KOPT-K1 (cell line): ENCODE measurements at regions not wholly inside any gene's neighbourhood (a gene's known extent, or its start where the extent isn't known, plus 50 kb on each side); places are given as distances from the start of the nearest gene placed in this dataset.

Experiments
- H3K27ac ChIP-seq: fragments of 200-600 bp; sonication (generic); 2 replicates; pipeline ENCODE4 v1.5.1; 2016; ENCODE audit warnings: antibody characterized with exemption, mild to moderate bottlenecking, low read depth, low read length; ENCODE audit not compliant: poor library complexity, severe bottlenecking
- H3K36me3 ChIP-seq: fragments of 200-600 bp; sonication (generic); 2 replicates; pipeline ENCODE4 v1.5.1; 2017; ENCODE audit warnings: antibody characterized with exemption, mild to moderate bottlenecking, low read length, moderate library complexity; ENCODE audit not compliant: insufficient read depth
- H3K9me3 ChIP-seq: fragments of 200-600 bp; sonication (generic); 2 replicates; pipeline ENCODE4 v1.5.1; 2017; ENCODE audit warnings: antibody characterized with exemption, low read length, mild to moderate bottlenecking; ENCODE audit not compliant: insufficient read depth, poor library complexity, severe bottlenecking

- Histone ChIP-seq H3K9me3 (no peaks in the 10 kb centered on the region), H3K36me3 (no peaks in the 10 kb centered on the region)
These were observed 758.3 kb downstream of the USP25 start for GRCh38 chr21:16488042-16488441.

GRCh38 chr21:16492356-16492755 is 762.6 kb downstream of the USP25 start:
- Histone ChIP-seq H3K36me3 (no peaks in the 10 kb centered on the region), H3K9me3 (no peaks in the 10 kb centered on the region), H3K27ac (no peak overlapping the region)

More at GRCh38 chr21:16488042-16488441, 758.3 kb downstream of the USP25 start:
- no peak overlapping the region for H3K27ac ChIP-seq

GRCh38 chr21:16492892-16493291 is 763.1 kb downstream of the USP25 start:
- Histone ChIP-seq H3K9me3 (no peaks in the 10 kb centered on the region), H3K36me3 (no peaks in the 10 kb centered on the region), H3K27ac (no peak overlapping the region)

- no peak overlapping the region for H3K27ac ChIP-seq
- no peaks in the 10 kb centered on the region for H3K9me3 ChIP-seq
These were observed 766.8 kb downstream of the USP25 start for GRCh38 chr21:16496609-16497008.

GRCh38 chr21:16500271-16500670 is 770.5 kb downstream of the USP25 start:
- Histone ChIP-seq H3K27ac (no peak overlapping the region), H3K36me3 (no peaks in the 10 kb centered on the region), H3K9me3 (no peaks in the 10 kb centered on the region)

More at GRCh38 chr21:16496609-16497008, 766.8 kb downstream of the USP25 start:
- no peaks in the 10 kb centered on the region for H3K36me3 ChIP-seq

- Histone ChIP-seq H3K36me3 (no peaks in the 10 kb centered on the region), H3K9me3 (no peaks in the 10 kb centered on the region), H3K27ac (no peak overlapping the region)
These were observed 772.5 kb downstream of the USP25 start for GRCh38 chr21:16502273-16502672.

GRCh38 chr21:16502897-16503296 is 773.1 kb downstream of the USP25 start:
- Histone ChIP-seq H3K9me3 (no peaks in the 10 kb centered on the region), H3K27ac (no peak overlapping the region), H3K36me3 (no peaks in the 10 kb centered on the region)

- H3K36me3 ChIP-seq: no peaks in the 10 kb centered on the region
- no peak overlapping the region for H3K27ac ChIP-seq
- no peaks in the 10 kb centered on the region for H3K9me3 ChIP-seq
These were observed 774.5 kb downstream of the USP25 start for GRCh38 chr21:16504281-16504680.

- Histone ChIP-seq H3K36me3 (no peaks in the 10 kb centered on the region), H3K27ac (no peak overlapping the region), H3K9me3 (no peaks in the 10 kb centered on the region)
These were observed 775.0 kb downstream of the USP25 start for GRCh38 chr21:16504766-16505165.

- Histone ChIP-seq H3K9me3 (no peaks in the 10 kb centered on the region), H3K27ac (no peak overlapping the region), H3K36me3 (no peaks in the 10 kb centered on the region)
These were observed 779.7 kb downstream of the USP25 start for GRCh38 chr21:16509476-16509875.

- H3K9me3 ChIP-seq: no peaks in the 10 kb centered on the region
- H3K36me3 ChIP-seq: no peaks in the 10 kb centered on the region
These were observed 784.5 kb downstream of the USP25 start for GRCh38 chr21:16514316-16514715.

GRCh38 chr21:16517383-16517782 is 787.6 kb downstream of the USP25 start:
- Histone ChIP-seq H3K36me3 (no peaks in the 10 kb centered on the region), H3K9me3 (no peaks in the 10 kb centered on the region), H3K27ac (no peak overlapping the region)

More at GRCh38 chr21:16514316-16514715, 784.5 kb downstream of the USP25 start:
- no peak overlapping the region for H3K27ac ChIP-seq

- Histone ChIP-seq H3K9me3 (no peaks in the 10 kb centered on the region), H3K36me3 (no peaks in the 10 kb centered on the region)
These were observed 789.3 kb downstream of the USP25 start for GRCh38 chr21:16519036-16519435.

GRCh38 chr21:16519644-16520043 is 789.9 kb downstream of the USP25 start:
- Histone ChIP-seq H3K9me3 (no peaks in the 10 kb centered on the region), H3K36me3 (no peaks in the 10 kb centered on the region)

More at GRCh38 chr21:16519036-16519435, 789.3 kb downstream of the USP25 start:
- H3K27ac ChIP-seq: no peak overlapping the region

GRCh38 chr21:16522548-16522947 is 792.8 kb downstream of the USP25 start:
- H3K27ac ChIP-seq: no peak overlapping the region
- H3K9me3 ChIP-seq: no peaks in the 10 kb centered on the region
- H3K36me3 ChIP-seq: no peaks in the 10 kb centered on the region

More at GRCh38 chr21:16519644-16520043, 789.9 kb downstream of the USP25 start:
- no peak overlapping the region for H3K27ac ChIP-seq

- Histone ChIP-seq H3K27ac (no peak overlapping the region), H3K9me3 (no peaks in the 10 kb centered on the region), H3K36me3 (no peaks in the 10 kb centered on the region)
These were observed 800.9 kb downstream of the USP25 start for GRCh38 chr21:16530656-16531055.
